GM10266 (cell line): ENCODE measurements at regions not wholly inside any gene's neighbourhood (a gene's known extent, or its start where the extent isn't known, plus 50 kb on each side); places are given as distances from the start of the nearest gene placed in this dataset.
"Not testable (repeated sequence)": the region's sequence is repeated elsewhere in the genome, so short reads cannot be mapped to it uniquely, and the experiment has no call there.

ENCODE experiments used
- DNase-seq: peaks from one replicate; pipeline ENCODE4 v3.0.0; 2012; ENCODE audit errors: extremely low spot score
- CTCF ChIP-seq: IDR thresholded peaks from 2 replicates; pipeline ENCODE4 v1.5.1; 2012; ENCODE audit warnings: mild to moderate bottlenecking, low read depth; ENCODE audit not compliant: control insufficient read depth, insufficient read depth; ENCODE audit errors: missing control alignments

DNA sequence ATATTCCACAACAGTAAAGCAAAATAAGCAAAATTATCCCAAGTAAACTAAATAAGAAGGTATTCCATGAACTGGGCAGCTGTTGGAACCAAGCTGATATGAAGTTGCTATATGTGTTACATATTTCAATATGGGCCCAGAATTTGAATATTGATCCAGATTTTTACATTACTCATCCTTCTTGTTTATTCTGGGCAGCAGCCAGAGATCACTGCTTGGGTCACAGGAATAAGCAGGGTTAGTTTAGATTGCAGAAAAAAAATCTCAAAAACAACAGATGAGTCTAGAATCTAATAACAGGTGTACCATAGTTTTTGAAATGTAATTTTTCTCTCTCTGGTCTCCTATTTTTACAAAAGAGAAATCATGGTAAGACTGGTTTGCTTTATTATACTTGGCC lies 171.5 kb upstream of the NAMPT start:
- TF ChIP-seq CTCF = no peak
- no peak for DNase-seq

- TF ChIP-seq CTCF = no peak
Measured at GRCh38 chr7:106452031-106452851, 167.5 kb upstream of the NAMPT start.

GRCh38 chr7:106451171-106451570 lies 166.4 kb upstream of the NAMPT start:
- TF ChIP-seq CTCF = no peak
- no peak for DNase-seq

More at GRCh38 chr7:106452031-106452851, 167.5 kb upstream of the NAMPT start:
- no peak for DNase-seq

GRCh38 chr7:106450716-106451115 lies 165.9 kb upstream of the NAMPT start:
- TF ChIP-seq CTCF = no peak
- no peak for DNase-seq

DNA sequence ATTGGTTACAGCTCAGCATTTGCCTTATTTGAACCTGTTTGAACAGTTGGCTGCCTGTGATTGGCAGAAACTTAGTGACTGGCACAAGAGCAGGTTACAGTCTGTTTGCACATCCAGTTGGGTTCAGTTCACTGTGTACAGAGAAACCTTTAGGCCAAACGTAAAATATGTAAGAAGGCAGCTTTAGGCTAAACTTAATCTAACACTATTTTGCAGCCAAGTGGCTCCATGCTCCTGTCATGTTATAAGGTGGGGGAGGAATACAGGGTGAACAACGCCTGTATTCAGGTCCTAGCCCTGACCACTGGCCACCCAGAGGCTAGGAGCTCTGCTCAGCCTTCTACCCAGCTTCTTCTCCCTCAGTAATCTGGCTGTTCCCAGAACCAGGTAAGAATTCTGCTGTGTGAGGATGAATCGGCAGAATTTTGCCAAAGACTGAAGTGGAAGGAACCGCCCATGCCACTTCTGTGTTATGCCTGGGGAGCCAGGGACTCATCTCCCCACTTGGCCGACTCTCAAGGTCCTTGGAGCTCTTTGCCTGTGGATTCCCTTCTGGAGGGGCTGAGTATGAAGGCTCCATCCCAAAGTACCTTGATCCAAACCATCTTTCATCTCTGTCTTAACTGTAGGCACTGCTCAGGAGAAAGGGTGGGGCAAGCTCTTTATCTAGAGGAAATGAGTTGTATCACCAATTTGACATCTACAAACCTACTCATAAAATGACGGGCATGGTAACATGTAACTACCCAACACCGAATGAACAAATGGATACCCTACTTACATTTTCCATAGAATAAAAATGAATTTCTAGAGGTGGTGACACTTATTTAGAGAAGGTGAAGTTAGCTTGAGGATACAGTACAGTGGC lies 164.4 kb upstream of the NAMPT start:
- DNase-seq = no peak
- no peak for TF ChIP-seq CTCF

DNA sequence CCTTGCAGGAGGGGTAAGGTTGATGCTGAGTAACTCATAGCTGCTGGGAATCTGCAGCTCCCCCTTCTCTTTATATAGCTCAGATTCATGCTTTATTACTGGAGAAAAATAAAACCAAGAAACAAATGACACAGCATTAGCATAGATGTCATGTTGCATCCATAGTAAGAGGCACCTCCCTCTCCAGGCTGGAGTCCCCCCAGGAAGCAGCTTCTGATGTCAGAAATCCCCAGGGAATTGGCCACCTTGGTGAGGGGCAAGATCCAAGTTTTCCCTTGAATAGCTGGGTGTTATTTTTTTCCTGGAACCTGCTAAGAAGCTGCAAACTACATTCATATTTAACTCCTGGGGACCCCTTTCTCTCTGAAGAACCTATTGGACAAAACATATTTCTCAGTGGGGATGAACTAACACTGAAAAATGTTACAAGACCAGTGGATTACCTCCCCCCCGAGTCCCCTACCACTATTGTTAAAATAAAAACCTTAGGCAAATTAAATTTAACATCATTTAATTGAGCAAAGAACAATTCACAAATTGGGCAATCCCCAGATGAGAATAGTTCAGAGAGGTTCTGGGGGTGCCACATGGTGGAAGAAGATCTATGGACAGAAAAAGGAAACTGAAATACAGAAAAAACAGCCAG lies 163.7 kb upstream of the NAMPT start:
- TF ChIP-seq CTCF = no peak
- no peak for DNase-seq

- TF ChIP-seq CTCF = no peak
- no peak for DNase-seq
Measured at GRCh38 chr7:106447318-106447847, 162.6 kb upstream of the NAMPT start.

- DNase-seq = not testable (repeated sequence)
Measured at GRCh38 chr7:106445366-106445765, 160.6 kb upstream of the NAMPT start.
